ENCODE measurements at regions not wholly inside any gene's neighbourhood (a gene's known extent, or its start where the extent isn't known, plus 50 kb on each side); places are given as distances from the start of the nearest gene placed in this dataset.

- Histone ChIP-seq H3K4me3 (ENCODE audit: low read length) (no peak overlapping the region), H3K9me3 (ENCODE audit: low read length) (no peaks in the 10 kb centered on the region), H3K9me2 (ENCODE audit: insufficient read depth, low read length) (no peaks in the 10 kb centered on the region), H3K27ac (ENCODE audit: low read length) (no peak overlapping the region), H3K36me3 (ENCODE audit: insufficient read depth, low read length) (no peaks in the 10 kb centered on the region), H4K20me1 (ENCODE audit: insufficient read depth) (no peaks in the 10 kb centered on the region), H3K79me2 (replicated peaks; ENCODE audit: insufficient read depth, low read length) (no peaks in the 10 kb centered on the region), H3K9ac (ENCODE audit: low read length) (no peak overlapping the region), H3F3A (ENCODE audit: insufficient read depth, low read length, poor library complexity, severe bottlenecking) (no peaks in the 10 kb centered on the region), H2AFZ (ENCODE audit: low read depth, low read length) (no peak overlapping the region), H3K4me2 (ENCODE audit: low read length) (no peak overlapping the region), H3K27me3 (ENCODE audit: insufficient read depth, low read depth, low read length) (no peaks in the 10 kb centered on the region)
- TF ChIP-seq RAD21 (conservative IDR thresholded peaks at IDR 0.05) (no peak), POLR2AphosphoS5 (IDR thresholded peaks at IDR 0.05) (no peak), EP300 (conservative IDR thresholded peaks at IDR 0.05; ENCODE audit: poor library complexity, severe bottlenecking) (no peak), SMC3 (conservative IDR thresholded peaks at IDR 0.05; ENCODE audit: poor library complexity) (no peak), EZH2 (IDR thresholded peaks at IDR 0.05; ENCODE audit: borderline replicate concordance, insufficient read depth, low read length, poor library complexity, severe bottlenecking) (no peak), TAF1 (IDR thresholded peaks at IDR 0.05; ENCODE audit: low read depth) (no peak), MXI1 (conservative IDR thresholded peaks at IDR 0.05; ENCODE audit: poor library complexity, severe bottlenecking) (no peak), REST (IDR thresholded peaks at IDR 0.05; ENCODE audit: borderline replicate concordance) (no peak)
- TF ChIP-seq, protein P1, sequence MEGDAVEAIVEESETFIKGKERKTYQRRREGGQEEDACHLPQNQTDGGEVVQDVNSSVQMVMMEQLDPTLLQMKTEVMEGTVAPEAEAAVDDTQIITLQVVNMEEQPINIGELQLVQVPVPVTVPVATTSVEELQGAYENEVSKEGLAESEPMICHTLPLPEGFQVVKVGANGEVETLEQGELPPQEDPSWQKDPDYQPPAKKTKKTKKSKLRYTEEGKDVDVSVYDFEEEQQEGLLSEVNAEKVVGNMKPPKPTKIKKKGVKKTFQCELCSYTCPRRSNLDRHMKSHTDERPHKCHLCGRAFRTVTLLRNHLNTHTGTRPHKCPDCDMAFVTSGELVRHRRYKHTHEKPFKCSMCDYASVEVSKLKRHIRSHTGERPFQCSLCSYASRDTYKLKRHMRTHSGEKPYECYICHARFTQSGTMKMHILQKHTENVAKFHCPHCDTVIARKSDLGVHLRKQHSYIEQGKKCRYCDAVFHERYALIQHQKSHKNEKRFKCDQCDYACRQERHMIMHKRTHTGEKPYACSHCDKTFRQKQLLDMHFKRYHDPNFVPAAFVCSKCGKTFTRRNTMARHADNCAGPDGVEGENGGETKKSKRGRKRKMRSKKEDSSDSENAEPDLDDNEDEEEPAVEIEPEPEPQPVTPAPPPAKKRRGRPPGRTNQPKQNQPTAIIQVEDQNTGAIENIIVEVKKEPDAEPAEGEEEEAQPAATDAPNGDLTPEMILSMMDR (IDR thresholded peaks at IDR 0.05; ENCODE audit: poor library complexity, severe bottlenecking), result no peak
Observed at GRCh38 chr18:59041819-59042815, 97.6 kb upstream of the SEC11C start.

DNA sequence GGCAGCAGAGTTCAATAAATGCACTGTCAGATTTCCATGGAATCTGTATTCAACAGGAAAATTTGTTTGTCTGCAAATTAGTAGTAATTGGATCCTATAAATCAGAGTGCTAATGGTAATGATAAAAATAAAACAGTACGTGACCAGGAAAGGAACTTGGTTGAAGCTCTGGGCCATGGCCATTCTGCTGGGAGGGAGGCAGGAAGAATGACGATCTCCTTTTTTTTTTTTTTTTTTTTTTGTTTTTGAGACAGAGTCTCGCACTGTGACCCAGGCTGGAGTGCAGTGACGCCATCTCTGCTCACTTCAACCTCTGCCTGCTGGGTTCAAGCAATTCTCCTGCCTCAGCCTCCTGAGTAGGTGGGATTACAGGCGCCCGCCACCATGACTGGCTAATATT, 94.8 kb upstream of the SEC11C start:
- Histone ChIP-seq H3K9me3 (ENCODE audit: low read length) (no peaks in the 10 kb centered on the region), H3F3A (ENCODE audit: insufficient read depth, low read length, poor library complexity, severe bottlenecking) (no peaks in the 10 kb centered on the region), H3K27ac (ENCODE audit: low read length) (no peak overlapping the region), H3K9ac (ENCODE audit: low read length) (no peak overlapping the region), H3K9me2 (ENCODE audit: insufficient read depth, low read length) (no peaks in the 10 kb centered on the region), H3K4me3 (ENCODE audit: low read length) (no peak overlapping the region), H4K20me1 (ENCODE audit: insufficient read depth) (no peaks in the 10 kb centered on the region), H3K36me3 (ENCODE audit: insufficient read depth, low read length) (no peaks in the 10 kb centered on the region), H3K27me3 (ENCODE audit: insufficient read depth, low read depth, low read length) (no peaks in the 10 kb centered on the region), H3K4me2 (ENCODE audit: low read length) (no peak overlapping the region), H2AFZ (ENCODE audit: low read depth, low read length) (no peak overlapping the region), H3K79me2 (replicated peaks; ENCODE audit: insufficient read depth, low read length) (no peaks in the 10 kb centered on the region)
- no peak for TF ChIP-seq EZH2 (IDR thresholded peaks at IDR 0.05; ENCODE audit: borderline replicate concordance, insufficient read depth, low read length, poor library complexity, severe bottlenecking)
- TF ChIP-seq TAF1 (IDR thresholded peaks at IDR 0.05; ENCODE audit: low read depth), result no peak
- TF ChIP-seq RAD21 (conservative IDR thresholded peaks at IDR 0.05), result no peak
- no peak for TF ChIP-seq POLR2AphosphoS5 (IDR thresholded peaks at IDR 0.05)
- TF ChIP-seq, protein P1 (IDR thresholded peaks at IDR 0.05; ENCODE audit: poor library complexity, severe bottlenecking), result no peak
- TF ChIP-seq MXI1 (conservative IDR thresholded peaks at IDR 0.05; ENCODE audit: poor library complexity, severe bottlenecking), result no peak
- no peak for TF ChIP-seq SMC3 (conservative IDR thresholded peaks at IDR 0.05; ENCODE audit: poor library complexity)
- no peak for TF ChIP-seq EP300 (conservative IDR thresholded peaks at IDR 0.05; ENCODE audit: poor library complexity, severe bottlenecking)
- no peak for TF ChIP-seq REST (IDR thresholded peaks at IDR 0.05; ENCODE audit: borderline replicate concordance)

Measured in neural cell (in vitro differentiated cells).